Glutamatergic neuron (in vitro differentiated cells): ENCODE measurements at regions not wholly inside any gene's neighbourhood (a gene's known extent, or its start where the extent isn't known, plus 50 kb on each side); places are given as distances from the start of the nearest gene placed in this dataset.

ENCODE experiments used
- DNase-seq: peaks from one replicate; pipeline ENCODE4 v3.0.0; 2022
- H3K27ac Mint-ChIP-seq: one replicate; pipeline ENCODE4 v1.8.0; 2020; ENCODE audit warnings: mild to moderate bottlenecking, mixed read lengths, inconsistent platforms; ENCODE audit not compliant: unreplicated experiment
- H3K27me3 Mint-ChIP-seq: one replicate; pipeline ENCODE4 v1.8.0; 2020; ENCODE audit warnings: mild to moderate bottlenecking, moderate library complexity, mixed read lengths, inconsistent platforms; ENCODE audit not compliant: unreplicated experiment
- H3K36me3 Mint-ChIP-seq: one replicate; pipeline ENCODE4 v1.8.0; 2020; ENCODE audit warnings: mild to moderate bottlenecking, mixed read lengths, inconsistent platforms; ENCODE audit not compliant: unreplicated experiment
- H3K4me1 Mint-ChIP-seq: one replicate; pipeline ENCODE4 v1.8.0; 2020; ENCODE audit warnings: mild to moderate bottlenecking, low read depth, mixed read lengths, inconsistent platforms; ENCODE audit not compliant: unreplicated experiment
- H3K4me3 Mint-ChIP-seq: one replicate; pipeline ENCODE4 v1.8.0; 2020; ENCODE audit warnings: mild to moderate bottlenecking, mixed read lengths, inconsistent platforms; ENCODE audit not compliant: unreplicated experiment
- H3K9me3 Mint-ChIP-seq: one replicate; pipeline ENCODE4 v1.8.0; 2020; ENCODE audit warnings: mild to moderate bottlenecking, moderate library complexity, mixed read lengths, inconsistent platforms; ENCODE audit not compliant: unreplicated experiment
- CTCF ChIP-seq: fragments of 200-600 bp; sonication (generic); IDR thresholded peaks from one replicate; pipeline ENCODE4 v1.5.0; 2021; ENCODE audit not compliant: partially characterized antibody, unreplicated experiment

DNA sequence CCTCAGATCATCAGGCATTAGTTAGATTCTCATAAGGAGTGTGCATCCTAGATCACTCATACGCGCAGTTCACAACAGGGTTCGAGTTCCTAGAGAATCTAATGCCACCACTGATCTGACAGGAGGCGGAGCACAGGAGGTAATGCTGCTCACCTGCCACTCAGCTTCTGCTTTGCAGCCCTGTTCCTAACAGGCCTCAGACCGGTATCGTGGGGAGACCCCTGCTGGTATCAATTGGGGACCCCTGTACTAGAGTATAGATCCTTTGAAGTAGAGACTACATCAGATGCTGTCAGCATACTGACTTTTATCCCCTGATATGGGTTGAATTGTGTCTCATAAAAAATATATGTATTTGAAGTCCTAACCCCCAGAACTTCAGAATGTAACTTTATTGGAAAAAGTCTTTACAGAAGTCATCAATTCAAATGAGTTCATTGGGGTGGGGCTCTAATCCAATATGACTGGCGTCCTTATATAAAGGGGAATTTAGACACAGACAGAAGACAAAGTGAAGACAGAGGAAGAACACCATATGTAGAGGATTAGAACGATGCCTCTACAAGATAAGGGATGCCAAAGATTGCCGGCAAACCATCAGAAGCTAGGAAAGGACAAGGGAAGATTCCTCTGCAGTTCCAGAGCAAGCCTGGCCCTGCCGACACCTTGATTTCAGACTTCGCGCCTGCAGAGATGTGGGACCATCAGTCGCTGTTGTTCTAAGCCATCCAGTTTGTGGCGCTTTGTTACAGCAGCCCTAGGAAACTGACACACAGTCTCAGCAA is 104.4 kb upstream of the BTBD3 start:
- no peaks in the 10 kb centered on the region for H3K27me3 Mint-ChIP-seq
- TF ChIP-seq CTCF: no peak
- no peak overlapping the region for H3K27ac Mint-ChIP-seq
- no peaks in the 10 kb centered on the region for H3K36me3 Mint-ChIP-seq
- no peaks in the 10 kb centered on the region for H3K4me1 Mint-ChIP-seq
- H3K9me3 Mint-ChIP-seq: peaks cover 1% of the 10 kb centered on the region
- H3K4me3 Mint-ChIP-seq: no peak overlapping the region
- DNase-seq: no peak

DNA sequence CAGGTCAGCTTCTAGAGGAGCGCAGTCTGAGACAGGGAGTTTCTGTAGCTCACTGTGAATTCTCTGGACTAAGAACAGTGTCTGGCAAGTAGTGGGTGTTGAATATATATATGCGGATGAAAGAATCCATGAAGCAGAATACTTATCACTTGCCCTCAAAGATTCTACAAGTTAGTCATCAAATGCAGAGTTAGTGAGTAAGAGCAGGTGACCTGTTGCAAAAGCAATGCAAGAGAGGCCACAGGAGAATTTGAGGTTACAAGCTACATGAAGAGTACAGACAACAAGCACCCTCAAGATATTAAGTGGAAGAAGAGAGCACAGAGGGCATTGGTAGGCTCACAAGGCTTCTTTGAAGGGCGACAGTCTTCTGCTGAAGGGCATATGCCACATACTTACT is 103.4 kb upstream of the BTBD3 start:
- Mint-ChIP-seq H3K36me3 (no peaks in the 10 kb centered on the region), H3K4me3 (no peak overlapping the region), H3K27ac (no peak overlapping the region), H3K27me3 (no peaks in the 10 kb centered on the region), H3K9me3 (peaks cover 1% of the 10 kb centered on the region), H3K4me1 (no peaks in the 10 kb centered on the region)
- DNase-seq: no peak
- TF ChIP-seq CTCF: no peak

DNA sequence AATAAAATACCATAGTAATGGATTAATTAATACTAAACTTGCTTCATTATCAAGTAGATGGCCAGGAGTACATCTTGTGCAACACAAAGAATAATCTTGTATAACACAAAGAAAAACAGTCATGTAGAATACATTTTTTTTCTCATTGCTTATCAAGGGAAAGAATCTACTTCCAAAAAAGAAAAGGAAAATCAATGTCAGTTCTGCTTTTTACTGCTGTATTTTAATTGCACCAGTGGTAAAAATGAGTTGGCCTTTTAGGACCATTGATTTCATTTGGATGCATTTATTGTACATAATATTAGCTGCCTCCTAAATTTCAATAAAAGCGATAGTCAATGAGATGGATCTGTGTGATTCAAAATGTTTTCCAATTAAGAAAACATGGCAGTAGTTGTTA is 96.9 kb upstream of the BTBD3 start:
- no peaks in the 10 kb centered on the region for H3K36me3 Mint-ChIP-seq
- H3K27ac Mint-ChIP-seq: no peak overlapping the region
- DNase-seq: no peak
- TF ChIP-seq CTCF: no peak
- no peaks in the 10 kb centered on the region for H3K4me1 Mint-ChIP-seq
- H3K27me3 Mint-ChIP-seq: no peaks in the 10 kb centered on the region
- no peaks in the 10 kb centered on the region for H3K9me3 Mint-ChIP-seq
- H3K4me3 Mint-ChIP-seq: no peak overlapping the region

- no peak overlapping the region for H3K4me3 Mint-ChIP-seq
These were observed 95.2 kb upstream of the BTBD3 start for GRCh38 chr20:11822540-11822794.

More at GRCh38 chr20:11822540-11822794, 95.2 kb upstream of the BTBD3 start:
- no peak overlapping the region for H3K27ac Mint-ChIP-seq
- no peaks in the 10 kb centered on the region for H3K4me1 Mint-ChIP-seq
- DNase-seq: no peak
- H3K36me3 Mint-ChIP-seq: no peaks in the 10 kb centered on the region
- H3K9me3 Mint-ChIP-seq: no peaks in the 10 kb centered on the region
- TF ChIP-seq CTCF: no peak
- no peaks in the 10 kb centered on the region for H3K27me3 Mint-ChIP-seq
